ENCODE measurements at regions not wholly inside any gene's neighbourhood (a gene's known extent, or its start where the extent isn't known, plus 50 kb on each side); places are given as distances from the start of the nearest gene placed in this dataset.

DNA sequence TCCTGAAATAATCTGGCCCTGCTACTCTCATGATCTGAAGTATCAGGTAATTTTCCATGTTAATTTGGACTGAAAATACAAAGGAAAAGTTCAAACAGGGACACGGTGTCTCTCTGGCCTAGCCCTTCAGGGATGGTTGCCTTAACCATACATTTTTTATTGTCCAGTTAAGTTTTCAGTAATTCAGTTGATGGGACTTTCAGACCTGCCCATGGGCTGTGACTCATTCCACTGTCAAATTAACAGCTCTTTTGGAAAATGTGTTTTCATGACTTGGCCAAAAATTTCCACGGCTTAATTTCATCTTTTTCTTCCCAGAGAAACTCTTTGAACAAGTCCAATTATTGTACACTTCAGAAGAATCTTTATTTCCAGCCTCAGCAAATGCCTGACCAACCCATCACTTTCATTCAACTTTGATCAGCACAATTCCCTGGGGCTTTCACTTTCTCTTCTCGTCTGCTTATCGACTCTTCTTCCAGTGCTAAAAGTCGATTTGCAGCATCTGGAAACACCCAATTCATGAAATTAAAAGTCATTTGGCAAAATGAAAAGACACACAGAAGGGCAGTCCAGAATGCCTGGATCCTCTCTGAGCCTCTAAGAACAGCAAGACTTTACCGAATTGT lies 293.9 kb downstream of the RAB28 start:
- Histone ChIP-seq H2AFZ (no peak overlapping the region), H3K9me3 (ENCODE audit: control insufficient read depth, low read length) (no peaks in the 10 kb centered on the region), H3K79me2 (no peaks in the 10 kb centered on the region), H3K9ac (no peak overlapping the region), H3K4me2 (ENCODE audit: low read length) (no peak overlapping the region), H3K4me3 (ENCODE audit: low read depth, low read length) (no peak overlapping the region), H3K27me3 (ENCODE audit: control insufficient read depth, insufficient read depth, low read length) (no peaks in the 10 kb centered on the region), H3K36me3 (ENCODE audit: control insufficient read depth, insufficient read depth, low read length) (no peaks in the 10 kb centered on the region), H3K4me1 (no peaks in the 10 kb centered on the region), H3K27ac (no peak overlapping the region)
- no peak for TF ChIP-seq CTCF (IDR thresholded peaks at IDR 0.05)

GRCh38 chr4:13184199-13184598 lies 299.9 kb downstream of the RAB28 start:
- no peak overlapping the region for H3K4me2 ChIP-seq (ENCODE audit: low read length)

GRCh38 chr4:13182133-13182532 lies 302.0 kb downstream of the RAB28 start:
- no peaks in the 10 kb centered on the region for H3K27me3 ChIP-seq (ENCODE audit: control insufficient read depth, insufficient read depth, low read length)
- TF ChIP-seq CTCF (IDR thresholded peaks at IDR 0.05) = no peak
- H2AFZ ChIP-seq = no peak overlapping the region
- H3K36me3 ChIP-seq (ENCODE audit: control insufficient read depth, insufficient read depth, low read length) = no peaks in the 10 kb centered on the region
- no peaks in the 10 kb centered on the region for H3K9me3 ChIP-seq (ENCODE audit: control insufficient read depth, low read length)
- H3K4me1 ChIP-seq = no peaks in the 10 kb centered on the region
- H3K4me3 ChIP-seq (ENCODE audit: low read depth, low read length) = no peak overlapping the region
- no peak overlapping the region for H3K27ac ChIP-seq
- H3K4me2 ChIP-seq (ENCODE audit: low read length) = no peak overlapping the region
- H3K79me2 ChIP-seq = no peaks in the 10 kb centered on the region
- no peak overlapping the region for H3K9ac ChIP-seq

More at GRCh38 chr4:13184199-13184598, 299.9 kb downstream of the RAB28 start:
- no peaks in the 10 kb centered on the region for H3K4me1 ChIP-seq
- H3K4me3 ChIP-seq (ENCODE audit: low read depth, low read length) = no peak overlapping the region
- H3K9me3 ChIP-seq (ENCODE audit: control insufficient read depth, low read length) = no peaks in the 10 kb centered on the region
- TF ChIP-seq CTCF (IDR thresholded peaks at IDR 0.05) = no peak
- H3K9ac ChIP-seq = no peak overlapping the region
- no peaks in the 10 kb centered on the region for H3K27me3 ChIP-seq (ENCODE audit: control insufficient read depth, insufficient read depth, low read length)
- H3K27ac ChIP-seq = no peak overlapping the region
- no peaks in the 10 kb centered on the region for H3K36me3 ChIP-seq (ENCODE audit: control insufficient read depth, insufficient read depth, low read length)
- H2AFZ ChIP-seq = no peak overlapping the region
- H3K79me2 ChIP-seq = no peaks in the 10 kb centered on the region

GRCh38 chr4:13181681-13182080 lies 302.5 kb downstream of the RAB28 start:
- TF ChIP-seq CTCF (IDR thresholded peaks at IDR 0.05) = no peak
- no peak overlapping the region for H3K9ac ChIP-seq
- H3K9me3 ChIP-seq (ENCODE audit: control insufficient read depth, low read length) = no peaks in the 10 kb centered on the region

GRCh38 chr4:13180701-13181100 lies 303.4 kb downstream of the RAB28 start:
- no peaks in the 10 kb centered on the region for H3K4me1 ChIP-seq
- no peaks in the 10 kb centered on the region for H3K27me3 ChIP-seq (ENCODE audit: control insufficient read depth, insufficient read depth, low read length)
- H3K9ac ChIP-seq = no peak overlapping the region
- H3K4me3 ChIP-seq (ENCODE audit: low read depth, low read length) = no peak overlapping the region
- H2AFZ ChIP-seq = no peak overlapping the region
- H3K36me3 ChIP-seq (ENCODE audit: control insufficient read depth, insufficient read depth, low read length) = no peaks in the 10 kb centered on the region
- H3K4me2 ChIP-seq (ENCODE audit: low read length) = no peak overlapping the region
- no peak overlapping the region for H3K27ac ChIP-seq
- no peak for TF ChIP-seq CTCF (IDR thresholded peaks at IDR 0.05)
- no peaks in the 10 kb centered on the region for H3K79me2 ChIP-seq
- no peaks in the 10 kb centered on the region for H3K9me3 ChIP-seq (ENCODE audit: control insufficient read depth, low read length)

More at GRCh38 chr4:13181681-13182080, 302.5 kb downstream of the RAB28 start:
- Histone ChIP-seq H3K36me3 (ENCODE audit: control insufficient read depth, insufficient read depth, low read length) (no peaks in the 10 kb centered on the region), H2AFZ (no peak overlapping the region), H3K4me3 (ENCODE audit: low read depth, low read length) (no peak overlapping the region), H3K4me1 (no peaks in the 10 kb centered on the region), H3K27ac (no peak overlapping the region), H3K4me2 (ENCODE audit: low read length) (no peak overlapping the region), H3K27me3 (ENCODE audit: control insufficient read depth, insufficient read depth, low read length) (no peaks in the 10 kb centered on the region), H3K79me2 (no peaks in the 10 kb centered on the region)
